Activated naive CD4-positive, alpha-beta T cell treated with anti-CD3 and anti-CD28 coated beads for 36 hours (primary cell): ENCODE measurements at regions not wholly inside any gene's neighbourhood (a gene's known extent, or its start where the extent isn't known, plus 50 kb on each side); places are given as distances from the start of the nearest gene placed in this dataset.

Experiments used
- CTCF ChIA-PET: fragments of 350-600 bp; sonication (Branson Sonifier 250); formaldehyde crosslinking; loops from one replicate; lab custom pipeline; 2021; ENCODE audit warnings: antibody characterized with exemption; lab: Charles Lee
- DNase-seq: peaks from one replicate; pipeline ENCODE4 v3.0.0-alpha.2; 2020
- H3K27ac Mint-ChIP-seq: one replicate; pipeline ENCODE4 v1.8.0; 2021; ENCODE audit warnings: mild to moderate bottlenecking, mixed read lengths
- H3K27me3 Mint-ChIP-seq: one replicate; pipeline ENCODE4 v1.8.0; 2021; ENCODE audit warnings: low read depth, mixed read lengths
- H3K36me3 Mint-ChIP-seq: one replicate; pipeline ENCODE4 v1.8.0; 2021; ENCODE audit warnings: low read depth, mixed read lengths
- H3K4me1 Mint-ChIP-seq: one replicate; pipeline ENCODE4 v1.8.0; 2021; ENCODE audit warnings: low read depth, mixed read lengths
- H3K4me3 Mint-ChIP-seq: one replicate; pipeline ENCODE4 v1.8.0; 2021; ENCODE audit warnings: mild to moderate bottlenecking, moderate library complexity, mixed read lengths
- H3K9me3 Mint-ChIP-seq: one replicate; pipeline ENCODE4 v1.8.0; 2021; ENCODE audit warnings: mixed read lengths
- intact Hi-C: fragments of 100-400 bp; cut with micrococcal nuclease; formaldehyde crosslinking; loops from one replicate; pipeline ENCODE4 v1.15.1; 2023

DNA sequence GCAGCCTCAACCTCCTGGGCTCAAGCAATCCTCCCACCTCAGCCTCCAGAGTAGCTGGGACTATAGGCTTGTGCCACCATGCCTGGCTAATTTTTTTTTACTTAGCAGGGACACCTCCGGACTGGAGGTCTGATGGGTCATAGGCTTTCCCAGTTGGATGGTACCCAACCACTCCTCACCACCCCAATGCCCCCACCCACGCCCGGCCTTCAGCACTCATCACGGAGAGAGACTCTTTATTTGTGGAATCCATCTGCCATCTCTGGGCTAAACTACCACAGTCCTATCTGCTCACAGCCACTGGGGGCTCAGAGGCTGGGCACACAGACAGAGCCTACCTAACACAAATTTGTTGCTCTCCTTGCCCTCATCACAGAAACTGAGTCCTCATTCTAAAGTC lies 58.3 kb upstream of the STXBP1 start:
- CTCF ChIA-PET: interaction anchor here (0.5 to 0.6 kb wide), 2 partner anchors 11 to 34 kb away, joined by 3 read pairs; no protein-coding TSS in a partner anchor
- DNase-seq: no peak
- Mint-ChIP-seq H3K9me3 (no peaks in the 10 kb centered on the region), H3K4me3 (no peak overlapping the region), H3K27ac (no peak overlapping the region), H3K27me3 (no peaks in the 10 kb centered on the region), H3K36me3 (no peaks in the 10 kb centered on the region), H3K4me1 (peaks cover 32% of the 10 kb centered on the region)
- intact Hi-C loops: no loop called here

DNA sequence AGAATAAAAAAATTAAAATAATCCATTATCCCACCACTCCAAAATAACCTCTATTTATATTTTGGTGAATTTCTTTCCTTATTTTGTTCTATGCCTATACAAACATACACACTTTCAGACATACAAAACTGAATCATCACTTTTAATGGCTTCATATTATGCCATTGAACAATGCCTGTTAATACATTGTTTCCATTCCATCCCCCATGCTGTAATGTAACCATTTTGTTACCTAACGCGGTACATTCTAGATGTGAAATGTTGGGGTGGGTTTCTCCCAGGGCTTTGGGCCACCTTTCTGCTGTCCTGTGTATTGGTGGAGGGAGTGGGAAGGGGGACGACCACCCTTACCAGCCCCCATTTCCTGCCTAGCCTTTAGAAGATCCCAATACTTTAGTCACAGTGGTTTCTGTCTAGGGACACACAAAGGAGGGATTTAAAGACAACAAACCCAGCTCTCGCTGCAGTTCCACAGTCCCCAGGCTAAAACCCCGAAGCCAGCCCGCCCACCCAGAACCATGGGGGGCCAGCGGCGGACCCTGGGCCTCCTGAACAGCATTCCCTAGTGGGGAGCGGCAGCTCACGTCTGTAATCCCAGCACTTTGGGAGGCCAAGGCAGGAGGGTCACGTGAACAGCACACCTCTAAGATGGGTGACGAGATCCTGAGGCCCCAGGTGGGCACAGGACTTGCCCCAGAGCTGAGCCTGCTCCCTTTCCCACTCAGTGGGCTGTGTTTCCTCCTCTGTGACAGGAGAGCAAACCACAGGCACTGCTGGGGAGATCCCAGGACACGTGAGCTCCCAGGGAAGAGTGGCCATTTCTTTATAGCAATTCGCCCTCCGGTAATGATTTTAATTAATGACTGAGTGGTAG lies 56.9 kb upstream of the STXBP1 start:
- Mint-ChIP-seq H3K4me1 (peaks cover 35% of the 10 kb centered on the region), H3K36me3 (no peaks in the 10 kb centered on the region), H3K27ac (no peak overlapping the region), H3K27me3 (no peaks in the 10 kb centered on the region), H3K4me3 (no peak overlapping the region), H3K9me3 (no peaks in the 10 kb centered on the region)
- CTCF ChIA-PET: interaction anchor here (0.6 kb wide), 1 partner anchor 103 kb away, joined by 4 read pairs; no protein-coding TSS in a partner anchor
- intact Hi-C loops: no loop called here
- no peak for DNase-seq

DNA sequence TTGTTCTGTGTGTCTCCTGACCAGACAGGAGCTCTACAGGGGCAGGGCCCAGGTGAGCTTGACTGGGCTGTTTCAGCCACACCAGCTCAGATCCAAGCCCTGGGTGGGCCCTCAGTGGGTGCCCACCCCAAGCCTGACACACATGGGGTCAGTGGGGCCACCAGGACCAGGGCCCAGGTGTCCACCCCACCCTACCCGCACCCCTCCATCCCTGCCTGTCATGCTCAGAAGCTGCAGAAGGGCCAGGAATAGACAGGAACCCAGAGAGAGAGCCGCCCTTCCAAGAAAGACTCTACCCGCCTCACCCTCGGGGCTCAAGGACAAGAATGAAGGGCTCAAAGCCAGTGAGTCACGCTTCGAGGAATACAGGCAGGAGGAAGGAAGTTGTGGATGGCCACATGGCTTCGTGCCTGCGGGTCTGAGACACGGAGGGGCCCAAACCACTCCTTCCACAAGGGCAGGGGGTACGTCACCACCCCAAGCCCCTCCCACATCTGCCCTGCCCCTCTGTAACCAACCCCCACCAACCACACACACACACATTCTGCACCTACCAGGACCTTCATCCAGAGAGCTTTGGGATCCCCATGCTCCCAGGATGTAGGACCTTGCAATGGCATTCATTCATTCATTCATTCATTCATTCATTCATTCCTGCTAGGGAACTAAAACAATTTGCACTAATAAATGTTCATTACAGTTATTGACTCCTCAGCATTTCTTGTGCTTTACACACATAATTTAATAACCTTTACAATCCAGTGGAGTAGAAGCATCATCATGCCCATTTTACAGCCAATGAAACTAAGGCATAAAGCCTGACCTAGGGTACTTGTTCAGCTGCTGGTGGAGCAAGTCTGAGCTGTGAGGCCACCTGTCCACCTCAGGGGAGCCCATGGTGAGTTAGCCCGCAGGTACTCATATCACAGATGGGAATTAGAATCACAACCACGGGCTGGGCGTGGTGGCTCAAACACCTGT lies 55.9 kb upstream of the STXBP1 start:
- H3K27me3 Mint-ChIP-seq: no peaks in the 10 kb centered on the region
- H3K27ac Mint-ChIP-seq: no peak overlapping the region
- intact Hi-C loops: no loop called here
- no peaks in the 10 kb centered on the region for H3K36me3 Mint-ChIP-seq
- H3K9me3 Mint-ChIP-seq: no peaks in the 10 kb centered on the region
- no peak overlapping the region for H3K4me3 Mint-ChIP-seq
- peak; percentile 62 for DNase-seq
- CTCF ChIA-PET: no interaction called here
- H3K4me1 Mint-ChIP-seq: peaks cover 35% of the 10 kb centered on the region

DNA sequence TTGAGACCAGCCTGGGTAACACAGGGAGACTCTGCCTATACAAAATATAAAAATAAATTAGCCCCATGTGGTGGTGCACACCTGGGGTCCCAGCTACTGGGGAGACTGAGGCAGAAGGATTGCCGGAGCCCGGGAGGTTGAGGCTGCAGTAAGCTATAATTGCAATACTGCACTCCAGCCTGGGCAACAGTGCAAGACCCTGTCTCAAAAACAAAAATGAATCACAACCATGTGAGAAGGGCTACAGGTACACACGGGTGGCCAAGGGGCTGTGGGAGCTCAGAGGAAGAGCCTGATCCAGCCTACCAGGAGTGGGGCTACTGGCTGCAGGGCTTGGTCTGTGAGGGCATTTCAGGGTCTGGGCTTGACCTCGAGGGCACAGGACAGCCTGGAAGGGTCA lies 55.2 kb upstream of the STXBP1 start:
- Mint-ChIP-seq H3K4me3 (no peak overlapping the region), H3K9me3 (no peaks in the 10 kb centered on the region), H3K27ac (peak overlapping the region; percentile 75), H3K4me1 (peaks cover 42% of the 10 kb centered on the region), H3K36me3 (no peaks in the 10 kb centered on the region), H3K27me3 (no peaks in the 10 kb centered on the region)
- DNase-seq: no peak
- intact Hi-C loops: no loop called here
- CTCF ChIA-PET: interaction anchor here (2.0 kb wide), 1 partner anchor 11 kb away, joined by 5 read pairs; a partner anchor contains a TSS

DNA sequence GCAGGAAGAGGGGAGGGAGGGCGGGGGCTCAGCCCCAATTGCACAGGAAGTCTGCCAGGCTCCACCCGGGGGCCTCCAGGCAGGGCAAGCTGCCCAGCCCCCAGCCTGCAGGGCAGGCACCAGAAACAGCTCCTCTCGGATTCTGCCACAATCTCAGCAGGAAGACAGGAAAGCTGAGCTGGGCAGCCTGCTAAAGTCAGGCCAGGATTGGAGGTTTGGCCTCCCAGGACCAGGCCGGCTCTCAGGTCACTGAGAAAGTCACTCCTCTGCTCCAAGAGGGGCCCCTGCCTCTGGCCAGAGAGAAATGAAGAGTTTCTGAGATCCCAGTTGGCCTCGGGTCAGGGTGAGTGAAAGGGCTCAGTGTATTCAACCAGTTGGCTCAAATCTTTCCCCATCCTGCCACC lies 54.6 kb upstream of the STXBP1 start:
- no peak for DNase-seq
- Mint-ChIP-seq H3K36me3 (no peaks in the 10 kb centered on the region), H3K27me3 (no peaks in the 10 kb centered on the region), H3K27ac (peak overlapping the region; percentile 75), H3K4me1 (peaks cover 45% of the 10 kb centered on the region), H3K4me3 (no peak overlapping the region), H3K9me3 (no peaks in the 10 kb centered on the region)
- CTCF ChIA-PET: interaction anchor here (0.8 to 2.0 kb wide), 3 partner anchors 11 to 605 kb away, joined by 3 to 5 read pairs (median 3); a partner anchor contains a TSS
- intact Hi-C loops: no loop called here

DNA sequence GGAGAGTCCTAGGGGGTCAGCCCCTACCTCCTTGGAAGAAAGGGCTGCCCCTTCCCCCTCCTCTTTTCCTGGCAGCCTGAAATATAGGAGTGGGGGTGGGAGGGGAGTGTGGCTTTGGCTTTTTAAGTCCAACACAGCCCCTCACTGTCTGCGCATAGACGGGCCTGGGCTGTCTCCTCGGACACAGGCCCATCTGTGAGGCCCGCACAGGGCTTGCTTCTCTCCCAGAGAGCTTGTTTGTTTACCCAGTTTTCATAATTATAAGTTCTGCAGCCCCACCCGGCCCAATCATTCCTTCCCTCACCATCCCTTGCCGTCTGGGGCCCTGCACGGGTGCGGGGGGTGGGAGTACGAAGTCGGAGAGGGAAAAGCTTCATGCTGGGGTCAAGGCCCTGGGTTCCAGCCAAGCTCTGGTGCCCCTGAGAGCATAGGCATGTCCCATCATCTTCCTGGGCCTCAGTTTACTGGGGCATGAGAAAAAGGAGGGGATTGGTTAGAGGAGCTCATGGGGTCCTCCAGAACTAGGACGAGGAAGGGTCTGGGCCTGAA lies 54.0 kb upstream of the STXBP1 start:
- H3K27ac Mint-ChIP-seq: peak overlapping the region; percentile 39
- no peaks in the 10 kb centered on the region for H3K36me3 Mint-ChIP-seq
- intact Hi-C loops: no loop called here
- peaks cover 45% of the 10 kb centered on the region for H3K4me1 Mint-ChIP-seq
- no peaks in the 10 kb centered on the region for H3K27me3 Mint-ChIP-seq
- CTCF ChIA-PET: interaction anchor here (0.6 to 2.0 kb wide), 7 partner anchors 10 to 604 kb away, joined by 3 to 5 read pairs (median 3); partner anchors contain the start of gene TOR2A
- H3K9me3 Mint-ChIP-seq: no peaks in the 10 kb centered on the region
- H3K4me3 Mint-ChIP-seq: no peak overlapping the region
- DNase-seq: no peak

DNA sequence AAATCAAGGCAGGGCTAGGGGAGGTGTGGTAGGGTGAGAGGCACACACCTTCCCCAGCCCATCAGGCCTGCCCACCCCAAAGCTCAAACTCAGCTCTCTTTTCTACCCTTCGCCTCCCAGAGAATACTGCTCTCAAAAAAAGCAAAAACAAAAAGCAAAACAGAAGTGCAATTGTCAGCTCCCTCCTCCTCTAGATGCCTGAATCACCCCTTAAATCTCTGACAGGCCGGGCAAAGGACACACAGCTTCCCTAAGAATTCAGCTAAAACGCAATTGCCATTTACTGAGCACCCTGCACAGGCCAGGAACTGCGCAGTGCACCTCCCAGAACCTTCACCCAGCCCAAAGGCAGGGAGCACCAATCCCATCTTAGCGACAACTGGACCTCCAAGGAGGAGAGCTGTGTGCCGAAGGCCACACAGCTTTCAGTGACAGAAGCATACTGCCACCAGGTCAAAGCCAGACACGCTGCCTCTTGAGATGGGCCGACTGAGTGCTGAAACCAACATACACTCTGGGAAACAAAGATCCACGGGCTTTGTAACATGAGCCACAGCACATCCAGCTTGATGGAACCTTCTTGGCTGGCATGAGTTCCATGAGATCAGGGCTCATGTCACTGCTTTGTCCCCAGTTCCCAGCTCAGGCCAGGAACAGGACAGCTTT lies 53.4 kb upstream of the STXBP1 start:
- CTCF ChIA-PET: interaction anchor here (0.6 to 2.0 kb wide), 6 partner anchors 9 to 311 kb away, joined by 3 to 5 read pairs (median 4); partner anchors contain the start of gene TOR2A
- no peak for DNase-seq
- Mint-ChIP-seq H3K9me3 (no peaks in the 10 kb centered on the region), H3K36me3 (no peaks in the 10 kb centered on the region), H3K4me3 (no peak overlapping the region), H3K27me3 (no peaks in the 10 kb centered on the region), H3K27ac (no peak overlapping the region), H3K4me1 (peaks cover 45% of the 10 kb centered on the region)
- intact Hi-C loops: no loop called here

DNA sequence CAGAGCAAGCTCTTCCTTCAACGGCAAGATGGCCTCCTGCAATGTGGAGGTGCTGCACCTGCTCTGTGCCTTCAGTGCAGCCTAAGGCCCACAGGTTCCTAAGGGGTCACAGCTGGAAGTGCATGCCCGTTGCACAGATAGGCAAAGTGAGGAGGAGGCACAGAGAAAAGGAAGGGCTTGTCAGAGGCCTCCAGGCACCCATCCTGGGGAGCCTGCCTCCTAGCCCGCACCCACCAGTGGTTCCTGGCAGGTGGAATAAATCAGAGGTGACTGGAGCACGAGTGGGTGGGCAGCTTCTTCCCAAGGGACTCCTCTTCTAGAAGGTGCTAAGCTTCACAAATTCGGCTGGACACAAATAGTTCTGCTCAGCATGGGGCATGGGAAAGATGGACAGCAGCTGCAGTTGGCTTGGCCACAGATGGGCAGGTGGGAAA lies 52.8 kb upstream of the STXBP1 start:
- Mint-ChIP-seq H3K27me3 (no peaks in the 10 kb centered on the region), H3K4me1 (peaks cover 45% of the 10 kb centered on the region), H3K27ac (no peak overlapping the region)

DNA sequence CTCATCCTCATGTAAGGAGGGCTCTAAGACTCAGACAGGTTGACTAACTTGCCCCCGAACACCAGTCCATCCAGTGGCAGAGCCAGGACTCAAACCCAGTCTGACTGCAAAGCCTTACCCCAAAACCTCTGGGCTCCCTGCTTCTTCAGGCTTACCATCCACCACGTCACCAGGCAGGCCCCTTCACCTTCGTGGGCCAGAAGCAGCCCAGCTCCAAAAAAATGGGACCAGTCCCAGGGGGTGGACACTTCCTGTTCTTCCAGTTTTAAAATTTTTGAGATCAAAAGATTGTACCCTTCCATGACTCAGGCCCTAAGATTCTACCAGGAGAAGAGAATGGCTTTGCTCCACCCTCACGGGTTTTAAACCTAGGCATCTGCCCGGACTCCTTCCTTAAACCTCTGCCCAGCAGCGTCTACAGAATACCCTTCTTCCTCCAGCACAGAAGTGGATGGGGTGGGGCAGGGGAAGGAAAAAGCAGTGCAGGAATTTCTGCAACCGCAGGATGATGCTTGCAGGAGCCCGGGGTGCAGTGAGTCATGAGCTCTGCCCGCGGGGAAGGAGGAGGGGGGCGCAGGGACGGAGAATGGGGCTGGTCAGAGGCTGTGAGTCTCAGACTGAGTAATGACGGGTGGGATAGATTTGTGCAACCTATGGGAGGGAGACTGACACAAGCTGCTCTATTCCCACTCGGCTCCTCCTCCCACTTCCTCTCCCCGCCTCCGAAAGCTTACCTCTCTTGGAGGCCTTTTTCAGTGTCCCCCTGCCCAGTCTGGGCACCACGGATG lies 50.4 kb upstream of the STXBP1 start:
- CTCF ChIA-PET: no interaction called here
- Mint-ChIP-seq H3K4me1 (peaks cover 32% of the 10 kb centered on the region), H3K36me3 (no peaks in the 10 kb centered on the region), H3K4me3 (no peak overlapping the region), H3K27ac (peak overlapping the region; percentile 11), H3K27me3 (no peaks in the 10 kb centered on the region), H3K9me3 (no peaks in the 10 kb centered on the region)
- intact Hi-C loops: no loop called here
- DNase-seq: no peak

More for the DNA sequence above, 52.8 kb upstream of the STXBP1 start:
- no peak overlapping the region for H3K4me3 Mint-ChIP-seq
- no peaks in the 10 kb centered on the region for H3K36me3 Mint-ChIP-seq
- no peaks in the 10 kb centered on the region for H3K9me3 Mint-ChIP-seq
- intact Hi-C loops: no loop called here
- CTCF ChIA-PET: interaction anchor here (0.6 to 1.6 kb wide), 5 partner anchors 26 to 176 kb away, joined by 3 to 5 read pairs (median 4); partner anchors contain the start of gene TOR2A
- no peak for DNase-seq
